Choroid plexus epithelial cell (primary cell): ENCODE measurements at regions not wholly inside any gene's neighbourhood (a gene's known extent, or its start where the extent isn't known, plus 50 kb on each side); places are given as distances from the start of the nearest gene placed in this dataset.

ENCODE experiments used
- DNase-seq: peaks from one replicate; pipeline ENCODE4 v3.0.0-alpha.2; 2010; ENCODE audit warnings: low read depth
- H3K4me3 ChIP-seq: 2 replicates; pipeline ENCODE4 v1.5.1; 2011; ENCODE audit warnings: low read depth, mild to moderate bottlenecking, control low read depth, low read length, moderate library complexity
- TF ChIP-seq, protein P1 (sequence below): conservative IDR thresholded peaks from 2 replicates; pipeline ENCODE4 v1.5.1; 2011; ENCODE audit warnings: low read depth, mild to moderate bottlenecking, control low read depth, inconsistent platforms, low read length, moderate library complexity

DNA sequence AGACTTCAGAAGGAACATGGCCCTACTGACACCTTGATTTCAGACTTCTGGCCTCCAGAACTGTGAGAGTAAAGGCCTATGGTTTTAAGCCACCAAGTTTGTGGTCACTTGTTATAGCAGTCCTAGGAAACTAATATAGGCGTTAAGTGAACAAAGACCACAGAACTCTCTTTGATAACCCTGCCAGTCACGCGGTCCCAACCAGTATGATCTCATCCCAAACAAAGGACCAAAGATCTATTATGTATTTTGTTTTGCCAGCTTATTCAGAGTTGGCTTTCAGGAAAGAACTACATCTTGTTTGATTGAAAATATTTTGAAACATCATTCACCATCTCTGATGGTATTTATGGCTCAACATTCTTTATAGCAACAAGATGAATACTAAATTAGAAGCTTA lies 294.4 kb upstream of the SLCO3A1 start:
- TF ChIP-seq, protein P1, sequence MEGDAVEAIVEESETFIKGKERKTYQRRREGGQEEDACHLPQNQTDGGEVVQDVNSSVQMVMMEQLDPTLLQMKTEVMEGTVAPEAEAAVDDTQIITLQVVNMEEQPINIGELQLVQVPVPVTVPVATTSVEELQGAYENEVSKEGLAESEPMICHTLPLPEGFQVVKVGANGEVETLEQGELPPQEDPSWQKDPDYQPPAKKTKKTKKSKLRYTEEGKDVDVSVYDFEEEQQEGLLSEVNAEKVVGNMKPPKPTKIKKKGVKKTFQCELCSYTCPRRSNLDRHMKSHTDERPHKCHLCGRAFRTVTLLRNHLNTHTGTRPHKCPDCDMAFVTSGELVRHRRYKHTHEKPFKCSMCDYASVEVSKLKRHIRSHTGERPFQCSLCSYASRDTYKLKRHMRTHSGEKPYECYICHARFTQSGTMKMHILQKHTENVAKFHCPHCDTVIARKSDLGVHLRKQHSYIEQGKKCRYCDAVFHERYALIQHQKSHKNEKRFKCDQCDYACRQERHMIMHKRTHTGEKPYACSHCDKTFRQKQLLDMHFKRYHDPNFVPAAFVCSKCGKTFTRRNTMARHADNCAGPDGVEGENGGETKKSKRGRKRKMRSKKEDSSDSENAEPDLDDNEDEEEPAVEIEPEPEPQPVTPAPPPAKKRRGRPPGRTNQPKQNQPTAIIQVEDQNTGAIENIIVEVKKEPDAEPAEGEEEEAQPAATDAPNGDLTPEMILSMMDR = no peak
- no peak overlapping the region for H3K4me3 ChIP-seq
- no peak for DNase-seq

DNA sequence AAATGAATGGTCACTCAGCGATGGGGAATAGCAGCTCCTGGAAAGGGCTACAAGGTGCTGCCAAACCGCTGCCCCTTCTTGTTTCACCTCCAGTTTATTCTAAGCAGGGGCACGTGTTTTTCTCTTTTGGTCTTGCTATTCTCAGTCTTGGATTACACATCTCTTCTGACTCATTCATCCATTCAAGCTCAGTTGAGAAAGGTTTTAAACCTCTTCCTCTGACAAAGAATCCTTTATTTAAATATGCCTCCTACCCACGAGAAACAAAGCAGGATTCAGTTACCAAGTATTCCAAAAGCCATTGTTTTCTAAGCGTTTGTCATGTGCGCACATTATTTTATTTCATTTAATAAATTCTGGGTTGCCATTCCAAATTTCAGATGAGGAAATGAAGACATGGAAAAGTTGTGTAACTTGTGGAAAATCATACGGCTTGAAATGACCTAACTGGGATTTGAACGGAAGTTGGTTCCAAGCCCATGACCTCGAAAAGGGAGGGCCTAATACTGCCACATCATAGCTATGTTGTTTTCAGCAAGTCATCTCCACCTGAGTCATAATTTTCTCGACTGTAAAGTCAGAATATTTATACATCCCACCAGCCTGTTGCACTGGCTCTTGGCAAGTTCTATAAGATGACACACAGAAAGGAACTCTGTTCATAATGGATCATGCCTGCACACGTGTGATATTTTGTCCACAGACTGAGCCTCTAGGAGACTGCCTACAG lies 292.0 kb upstream of the SLCO3A1 start:
- TF ChIP-seq, protein P1 = no peak
- no peak overlapping the region for H3K4me3 ChIP-seq
- DNase-seq = peak; percentile 44

DNA sequence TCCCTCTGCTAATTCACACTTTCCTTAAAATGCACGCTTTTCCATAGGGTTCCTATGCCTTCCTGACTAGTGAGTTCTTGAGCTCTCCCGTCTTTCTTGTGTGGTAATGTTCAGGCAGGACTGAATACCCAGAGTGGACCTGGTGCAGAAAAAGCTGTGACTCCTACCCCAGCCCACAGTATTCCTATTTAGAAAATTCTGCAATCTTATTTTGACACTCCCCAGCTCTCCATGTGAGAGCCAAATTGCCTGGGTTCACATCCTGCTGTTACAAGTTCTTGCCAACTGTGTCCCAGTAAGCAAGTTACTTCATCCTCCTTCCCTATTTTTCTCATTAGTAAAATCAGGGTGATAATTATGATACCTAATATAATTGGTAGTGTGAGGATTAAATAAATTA lies 290.8 kb upstream of the SLCO3A1 start:
- TF ChIP-seq, protein P1 = no peak
- H3K4me3 ChIP-seq = no peak overlapping the region
- no peak for DNase-seq

DNA sequence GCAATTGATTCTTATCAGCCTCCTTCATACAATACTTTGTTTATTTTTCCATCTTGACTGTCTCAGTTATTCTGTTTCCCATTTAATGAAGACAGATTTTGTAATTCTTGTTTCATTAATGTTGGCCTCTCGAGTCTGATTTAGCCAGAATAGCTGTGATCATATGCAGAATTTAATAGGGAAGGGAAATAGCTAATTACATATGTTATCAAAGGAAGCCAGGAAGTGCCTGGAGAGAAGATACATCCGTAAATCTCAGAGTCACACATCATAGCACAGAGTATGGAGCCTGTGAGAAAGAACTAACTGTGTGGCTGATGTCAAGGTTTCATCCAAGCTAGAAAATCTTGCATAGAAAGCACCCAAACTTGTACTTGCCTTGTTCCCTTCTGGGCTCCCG lies 288.9 kb upstream of the SLCO3A1 start:
- TF ChIP-seq, protein P1 = no peak

DNA sequence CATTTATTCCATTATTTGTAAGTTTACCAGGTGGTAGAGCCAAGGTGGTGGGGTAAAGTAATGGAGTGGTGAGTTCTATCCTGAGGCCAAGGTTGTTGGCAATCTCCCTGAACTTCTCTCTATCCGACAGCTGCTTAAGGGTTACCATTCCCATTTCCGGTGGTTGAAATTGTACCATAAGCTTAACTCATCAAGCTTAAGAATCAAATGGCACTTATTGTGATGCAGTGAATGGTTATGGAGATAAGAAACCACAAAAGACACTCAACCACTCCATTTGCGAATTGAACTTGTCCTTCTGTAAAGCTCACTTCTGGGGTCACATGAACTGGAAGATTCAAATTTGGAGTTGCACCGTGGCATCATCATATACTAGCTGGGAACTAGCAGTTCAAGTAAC lies 287.4 kb upstream of the SLCO3A1 start:
- H3K4me3 ChIP-seq = no peak overlapping the region
- TF ChIP-seq, protein P1 = no peak
- no peak for DNase-seq

More for the DNA sequence above, 288.9 kb upstream of the SLCO3A1 start:
- H3K4me3 ChIP-seq = no peak overlapping the region
- DNase-seq = no peak

DNA sequence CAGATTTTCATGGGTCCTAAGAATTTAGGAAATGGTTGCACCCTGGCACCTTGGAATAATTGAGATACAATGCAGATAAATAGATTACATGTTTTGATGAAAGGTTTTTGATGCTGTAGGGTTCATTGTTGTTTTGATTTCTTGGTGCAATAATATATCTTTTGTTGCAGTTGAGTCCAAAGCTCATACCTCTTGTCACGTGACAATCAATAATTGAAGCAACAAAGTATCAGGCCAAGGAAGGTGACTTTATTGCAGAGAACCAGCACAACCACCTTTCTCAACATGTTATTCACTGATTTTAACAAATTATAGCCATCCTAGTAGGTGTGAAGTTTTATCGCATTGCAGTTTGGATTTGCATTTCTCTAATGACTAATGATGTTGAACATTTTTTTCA lies 285.5 kb upstream of the SLCO3A1 start:
- H3K4me3 ChIP-seq = no peak overlapping the region
- no peak for DNase-seq
- TF ChIP-seq, protein P1 = no peak

DNA sequence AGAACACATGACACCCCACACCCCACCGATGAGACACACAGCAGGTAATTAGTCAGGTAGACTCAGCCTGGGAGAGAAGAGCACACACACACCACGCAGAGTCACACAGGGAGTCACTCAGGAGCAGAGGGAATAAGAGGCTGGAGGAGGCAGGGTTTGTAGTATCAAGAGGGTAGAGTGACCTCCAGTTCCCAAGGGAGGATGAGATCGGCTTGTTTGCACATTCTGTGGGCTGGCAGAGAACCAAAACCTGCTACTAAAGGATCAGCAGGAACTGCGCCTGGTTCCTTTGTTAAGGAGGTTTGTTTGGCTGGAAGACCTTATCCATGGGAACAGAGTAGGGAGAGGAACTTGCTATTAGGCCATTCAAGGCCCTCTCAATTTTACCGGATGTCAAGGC lies 281.4 kb upstream of the SLCO3A1 start:
- TF ChIP-seq, protein P1 = no peak
- peak; percentile 33 for DNase-seq
- H3K4me3 ChIP-seq = no peak overlapping the region
